ENCODE measurements at regions not wholly inside any gene's neighbourhood (a gene's known extent, or its start where the extent isn't known, plus 50 kb on each side); places are given as distances from the start of the nearest gene placed in this dataset.

DNA sequence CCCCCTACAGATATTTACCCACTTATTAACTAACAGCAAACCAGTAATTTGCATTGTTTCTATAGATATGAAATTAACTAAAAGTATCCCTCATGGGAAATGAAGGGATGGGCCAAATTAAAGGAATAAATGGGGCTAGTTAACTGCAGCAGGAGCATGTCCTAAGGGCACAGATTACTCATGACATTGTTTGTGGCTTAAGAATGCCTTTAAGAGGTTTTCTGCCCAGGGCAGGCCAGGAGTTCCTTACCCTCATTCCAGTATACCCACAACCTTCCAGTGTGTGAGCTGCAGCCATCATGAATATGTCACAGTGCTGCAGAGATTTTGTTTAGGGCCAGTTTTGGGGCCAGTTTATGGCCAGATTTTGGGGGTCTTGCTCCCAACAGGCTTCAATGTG, 1101.9 kb downstream of the PRIM2 start:
- TF ChIP-seq, protein P1, sequence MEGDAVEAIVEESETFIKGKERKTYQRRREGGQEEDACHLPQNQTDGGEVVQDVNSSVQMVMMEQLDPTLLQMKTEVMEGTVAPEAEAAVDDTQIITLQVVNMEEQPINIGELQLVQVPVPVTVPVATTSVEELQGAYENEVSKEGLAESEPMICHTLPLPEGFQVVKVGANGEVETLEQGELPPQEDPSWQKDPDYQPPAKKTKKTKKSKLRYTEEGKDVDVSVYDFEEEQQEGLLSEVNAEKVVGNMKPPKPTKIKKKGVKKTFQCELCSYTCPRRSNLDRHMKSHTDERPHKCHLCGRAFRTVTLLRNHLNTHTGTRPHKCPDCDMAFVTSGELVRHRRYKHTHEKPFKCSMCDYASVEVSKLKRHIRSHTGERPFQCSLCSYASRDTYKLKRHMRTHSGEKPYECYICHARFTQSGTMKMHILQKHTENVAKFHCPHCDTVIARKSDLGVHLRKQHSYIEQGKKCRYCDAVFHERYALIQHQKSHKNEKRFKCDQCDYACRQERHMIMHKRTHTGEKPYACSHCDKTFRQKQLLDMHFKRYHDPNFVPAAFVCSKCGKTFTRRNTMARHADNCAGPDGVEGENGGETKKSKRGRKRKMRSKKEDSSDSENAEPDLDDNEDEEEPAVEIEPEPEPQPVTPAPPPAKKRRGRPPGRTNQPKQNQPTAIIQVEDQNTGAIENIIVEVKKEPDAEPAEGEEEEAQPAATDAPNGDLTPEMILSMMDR (IDR thresholded peaks at IDR 0.05; ENCODE audit: insufficient read depth, low read length, poor library complexity, severe bottlenecking): no peak
- Histone ChIP-seq H3K27me3 (ENCODE audit: control insufficient read depth, insufficient read depth, low read length) (no peaks in the 10 kb centered on the region), H3K36me3 (ENCODE audit: control insufficient read depth, insufficient read depth, low read length) (no peaks in the 10 kb centered on the region), H3K4me3 (ENCODE audit: low read depth, low read length) (no peak overlapping the region)
- DNase-seq (ENCODE audit: low read depth): no peak
